GM21367 (cell line): ENCODE measurements at regions not wholly inside any gene's neighbourhood (a gene's known extent, or its start where the extent isn't known, plus 50 kb on each side); places are given as distances from the start of the nearest gene placed in this dataset.

Experiments
- ATAC-seq: cut with Tn5 transposase; IDR thresholded peaks from one replicate; pipeline ENCODE4 v1.9.1; 2021; ENCODE audit not compliant: unreplicated experiment

- no peak for ATAC-seq
Observed at GRCh38 chr17:27239584-27239983, 54.3 kb upstream of the WSB1 start.

- ATAC-seq: no peak
Observed at GRCh38 chr17:27240086-27240801, 53.7 kb upstream of the WSB1 start.

- no peak for ATAC-seq
Observed at GRCh38 chr17:27240802-27241155, 53.1 kb upstream of the WSB1 start.

- ATAC-seq: no peak
Observed at GRCh38 chr17:27241346-27241946, 52.5 kb upstream of the WSB1 start.

GRCh38 chr17:27242951-27243350 is 51.0 kb upstream of the WSB1 start:
- ATAC-seq: no peak

- no peak for ATAC-seq
Observed at GRCh38 chr17:27244011-27244410, 49.9 kb upstream of the WSB1 start.
